Body of pancreas (tissue), 4 donors: ENCODE measurements at regions not wholly inside any gene's neighbourhood (a gene's known extent, or its start where the extent isn't known, plus 50 kb on each side); places are given as distances from the start of the nearest gene placed in this dataset.

ENCODE experiments used
- POLR2A ChIP-seq, 3 donors: fragments of 450-650 bp; IDR thresholded peaks; one replicate each; pipeline ENCODE4 v1.6.1; 2016; ENCODE audit warnings: antibody characterized with exemption in 3 of 3, mild to moderate bottlenecking in 2 of 3
- TF ChIP-seq, protein P1 (sequence below), 7 experiments: fragments of 450-650 bp in 4 of 7; fragments of 200-600 bp in 3 of 7; sonication (generic) in 3 of 7; IDR thresholded peaks; one replicate each; pipeline ENCODE4 v1.5.1; 2016 to 2019; ENCODE audit warnings: antibody characterized with exemption in 7 of 7

GRCh38 chr11:37171451-37171850, 573.4 kb upstream of the RAG2 start:
- TF ChIP-seq, protein P1, sequence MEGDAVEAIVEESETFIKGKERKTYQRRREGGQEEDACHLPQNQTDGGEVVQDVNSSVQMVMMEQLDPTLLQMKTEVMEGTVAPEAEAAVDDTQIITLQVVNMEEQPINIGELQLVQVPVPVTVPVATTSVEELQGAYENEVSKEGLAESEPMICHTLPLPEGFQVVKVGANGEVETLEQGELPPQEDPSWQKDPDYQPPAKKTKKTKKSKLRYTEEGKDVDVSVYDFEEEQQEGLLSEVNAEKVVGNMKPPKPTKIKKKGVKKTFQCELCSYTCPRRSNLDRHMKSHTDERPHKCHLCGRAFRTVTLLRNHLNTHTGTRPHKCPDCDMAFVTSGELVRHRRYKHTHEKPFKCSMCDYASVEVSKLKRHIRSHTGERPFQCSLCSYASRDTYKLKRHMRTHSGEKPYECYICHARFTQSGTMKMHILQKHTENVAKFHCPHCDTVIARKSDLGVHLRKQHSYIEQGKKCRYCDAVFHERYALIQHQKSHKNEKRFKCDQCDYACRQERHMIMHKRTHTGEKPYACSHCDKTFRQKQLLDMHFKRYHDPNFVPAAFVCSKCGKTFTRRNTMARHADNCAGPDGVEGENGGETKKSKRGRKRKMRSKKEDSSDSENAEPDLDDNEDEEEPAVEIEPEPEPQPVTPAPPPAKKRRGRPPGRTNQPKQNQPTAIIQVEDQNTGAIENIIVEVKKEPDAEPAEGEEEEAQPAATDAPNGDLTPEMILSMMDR (IDR thresholded peaks at IDR 0.05), result no peak
- no peak for TF ChIP-seq POLR2A (IDR thresholded peaks at IDR 0.05)
